ENCODE measurements at regions not wholly inside any gene's neighbourhood (a gene's known extent, or its start where the extent isn't known, plus 50 kb on each side); places are given as distances from the start of the nearest gene placed in this dataset.
A peak's percentile ranks its signal among the peaks of the same experiment; 100 is the strongest.
"Not testable (repeated sequence)": the region's sequence is repeated elsewhere in the genome, so short reads cannot be mapped to it uniquely, and the experiment has no call there.

GRCh38 chr5:124824637-124825158 lies 78.3 kb upstream of the ZNF608 start:
- TF ChIP-seq CTCF (IDR thresholded peaks at IDR 0.05; ENCODE audit: low read depth, low read length) = no peak
- DNase-seq (ENCODE audit: extremely low read depth, low read depth) = peak; percentile 44

- no peak for TF ChIP-seq CTCF (IDR thresholded peaks at IDR 0.05; ENCODE audit: low read depth, low read length)
- DNase-seq (ENCODE audit: extremely low read depth, low read depth) = no peak
Observed at GRCh38 chr5:124825250-124825982, 79.0 kb upstream of the ZNF608 start.

- no peak for DNase-seq (ENCODE audit: extremely low read depth, low read depth)
- no peak for TF ChIP-seq CTCF (IDR thresholded peaks at IDR 0.05; ENCODE audit: low read depth, low read length)
Observed at GRCh38 chr5:124825983-124826337, 79.5 kb upstream of the ZNF608 start.

GRCh38 chr5:124828731-124829234 lies 82.3 kb upstream of the ZNF608 start:
- no peak for TF ChIP-seq CTCF (IDR thresholded peaks at IDR 0.05; ENCODE audit: low read depth, low read length)
- DNase-seq (ENCODE audit: extremely low read depth, low read depth) = no peak

GRCh38 chr5:124831687-124832240 lies 85.3 kb upstream of the ZNF608 start:
- no peak for TF ChIP-seq CTCF (IDR thresholded peaks at IDR 0.05; ENCODE audit: low read depth, low read length)
- DNase-seq (ENCODE audit: extremely low read depth, low read depth) = no peak

- DNase-seq (ENCODE audit: extremely low read depth, low read depth) = no peak
- TF ChIP-seq CTCF (IDR thresholded peaks at IDR 0.05; ENCODE audit: low read depth, low read length) = no peak
Observed at GRCh38 chr5:124832510-124832909, 86.1 kb upstream of the ZNF608 start.

- DNase-seq (ENCODE audit: extremely low read depth, low read depth) = not testable (repeated sequence)
Observed at GRCh38 chr5:124836314-124836713, 89.9 kb upstream of the ZNF608 start.

Data from AG09319 (cell line).